T-helper 17 cell (primary cell): ENCODE measurements at regions not wholly inside any gene's neighbourhood (a gene's known extent, or its start where the extent isn't known, plus 50 kb on each side); places are given as distances from the start of the nearest gene placed in this dataset.

ENCODE experiments used
- ATAC-seq: fragments of 150-1000 bp; cut with Tn5 transposase; 2 replicates; pipeline ENCODE4 v1.10.0; 2021; ENCODE audit warnings: mild to moderate bottlenecking, moderate library complexity
- DNase-seq, 3 donors: peaks; one replicate each; pipeline versions ENCODE4 v3.0.0 to v3.0.0-alpha.2; 2020 to 2021
- H3K9me3 ChIP-seq: one replicate; pipeline ENCODE4 v1.7.0; 2013; ENCODE audit warnings: low read length, mild to moderate bottlenecking; ENCODE audit not compliant: control insufficient read depth, poor library complexity, severe bottlenecking
- H3K27ac Mint-ChIP-seq: one replicate; pipeline ENCODE4 v1.8.0; 2022; ENCODE audit warnings: mild to moderate bottlenecking, moderate library complexity, mixed read lengths
- H3K27me3 Mint-ChIP-seq: one replicate; pipeline ENCODE4 v1.8.0; 2022; ENCODE audit warnings: mixed read lengths
- H3K36me3 Mint-ChIP-seq: one replicate; pipeline ENCODE4 v1.8.0; 2022; ENCODE audit warnings: low read depth, mixed read lengths
- H3K4me1 Mint-ChIP-seq: one replicate; pipeline ENCODE4 v1.8.0; 2022; ENCODE audit warnings: mild to moderate bottlenecking, mixed read lengths
- H3K4me3 Mint-ChIP-seq: one replicate; pipeline ENCODE4 v1.8.0; 2022; ENCODE audit warnings: mild to moderate bottlenecking, moderate library complexity, mixed read lengths

- Mint-ChIP-seq H3K4me1 (no peaks in the 10 kb centered on the region), H3K27ac (no peak overlapping the region), H3K27me3 (no peaks in the 10 kb centered on the region), H3K4me3 (no peak overlapping the region), H3K36me3 (no peaks in the 10 kb centered on the region)
- no peaks in the 10 kb centered on the region for H3K9me3 ChIP-seq
- DNase-seq, result no peak
- ATAC-seq, result no peak
These were observed 178.7 kb upstream of the TMTC1 start for GRCh38 chr12:29962276-29963035.

GRCh38 chr12:29961231-29961630, 177.5 kb upstream of the TMTC1 start:
- Mint-ChIP-seq H3K36me3 (no peaks in the 10 kb centered on the region), H3K27me3 (no peaks in the 10 kb centered on the region), H3K4me3 (no peak overlapping the region), H3K4me1 (no peaks in the 10 kb centered on the region), H3K27ac (no peak overlapping the region)
- ATAC-seq (no peak), DNase-seq (no peak)
- no peaks in the 10 kb centered on the region for H3K9me3 ChIP-seq

GRCh38 chr12:29960122-29960521, 176.4 kb upstream of the TMTC1 start:
- H3K27me3 Mint-ChIP-seq, result no peaks in the 10 kb centered on the region
- no peaks in the 10 kb centered on the region for H3K36me3 Mint-ChIP-seq
- no peak for ATAC-seq
- H3K4me3 Mint-ChIP-seq, result no peak overlapping the region
- no peaks in the 10 kb centered on the region for H3K4me1 Mint-ChIP-seq
- H3K9me3 ChIP-seq, result no peaks in the 10 kb centered on the region
- DNase-seq, result no peak
- no peak overlapping the region for H3K27ac Mint-ChIP-seq

GRCh38 chr12:29957835-29958234, 174.1 kb upstream of the TMTC1 start:
- H3K4me3 Mint-ChIP-seq, result no peak overlapping the region
- no peaks in the 10 kb centered on the region for H3K27me3 Mint-ChIP-seq
- no peak for DNase-seq

GRCh38 chr12:29945904-29946303, 162.2 kb upstream of the TMTC1 start:
- no peaks in the 10 kb centered on the region for H3K36me3 Mint-ChIP-seq

More at GRCh38 chr12:29957835-29958234, 174.1 kb upstream of the TMTC1 start:
- H3K36me3 Mint-ChIP-seq, result no peaks in the 10 kb centered on the region
- no peaks in the 10 kb centered on the region for H3K9me3 ChIP-seq
- no peaks in the 10 kb centered on the region for H3K4me1 Mint-ChIP-seq
- ATAC-seq, result no peak
- H3K27ac Mint-ChIP-seq, result no peak overlapping the region

GRCh38 chr12:29944269-29945000, 160.7 kb upstream of the TMTC1 start:
- H3K9me3 ChIP-seq, result no peaks in the 10 kb centered on the region
- Mint-ChIP-seq H3K27me3 (no peaks in the 10 kb centered on the region), H3K27ac (no peak overlapping the region), H3K4me1 (no peaks in the 10 kb centered on the region), H3K36me3 (no peaks in the 10 kb centered on the region), H3K4me3 (no peak overlapping the region)
- DNase-seq (no peak), ATAC-seq (no peak)

More at GRCh38 chr12:29945904-29946303, 162.2 kb upstream of the TMTC1 start:
- Mint-ChIP-seq H3K4me1 (no peaks in the 10 kb centered on the region), H3K27ac (no peak overlapping the region), H3K27me3 (no peaks in the 10 kb centered on the region), H3K4me3 (no peak overlapping the region)
- DNase-seq (no peak), ATAC-seq (no peak)
- no peaks in the 10 kb centered on the region for H3K9me3 ChIP-seq

- no peak overlapping the region for H3K27ac Mint-ChIP-seq
- no peak for DNase-seq
- H3K27me3 Mint-ChIP-seq, result no peaks in the 10 kb centered on the region
- ATAC-seq, result no peak
- H3K36me3 Mint-ChIP-seq, result no peaks in the 10 kb centered on the region
- no peak overlapping the region for H3K4me3 Mint-ChIP-seq
- no peaks in the 10 kb centered on the region for H3K9me3 ChIP-seq
- no peaks in the 10 kb centered on the region for H3K4me1 Mint-ChIP-seq
These were observed 159.9 kb upstream of the TMTC1 start for GRCh38 chr12:29943683-29944082.

- H3K27me3 Mint-ChIP-seq, result no peaks in the 10 kb centered on the region
- no peak overlapping the region for H3K27ac Mint-ChIP-seq
- DNase-seq (no peak), ATAC-seq (no peak)
- H3K4me1 Mint-ChIP-seq, result no peaks in the 10 kb centered on the region
- H3K36me3 Mint-ChIP-seq, result no peaks in the 10 kb centered on the region
- no peak overlapping the region for H3K4me3 Mint-ChIP-seq
- H3K9me3 ChIP-seq, result no peaks in the 10 kb centered on the region
These were observed 157.1 kb upstream of the TMTC1 start for GRCh38 chr12:29940811-29941210.

- H3K4me1 Mint-ChIP-seq, result no peaks in the 10 kb centered on the region
- no peaks in the 10 kb centered on the region for H3K27me3 Mint-ChIP-seq
- no peaks in the 10 kb centered on the region for H3K36me3 Mint-ChIP-seq
- H3K4me3 Mint-ChIP-seq, result no peak overlapping the region
- no peak for DNase-seq
- no peak for ATAC-seq
- no peak overlapping the region for H3K27ac Mint-ChIP-seq
- H3K9me3 ChIP-seq, result no peaks in the 10 kb centered on the region
These were observed 146.8 kb upstream of the TMTC1 start for GRCh38 chr12:29930503-29930902.

- Mint-ChIP-seq H3K36me3 (no peaks in the 10 kb centered on the region), H3K4me1 (no peaks in the 10 kb centered on the region)
These were observed 145.6 kb upstream of the TMTC1 start for GRCh38 chr12:29929295-29929694.

GRCh38 chr12:29921307-29921706, 137.6 kb upstream of the TMTC1 start:
- Mint-ChIP-seq H3K36me3 (no peaks in the 10 kb centered on the region), H3K4me1 (no peaks in the 10 kb centered on the region), H3K4me3 (no peak overlapping the region), H3K27ac (no peak overlapping the region), H3K27me3 (no peaks in the 10 kb centered on the region)
- DNase-seq (no peak), ATAC-seq (no peak)
- H3K9me3 ChIP-seq, result no peaks in the 10 kb centered on the region

More at GRCh38 chr12:29929295-29929694, 145.6 kb upstream of the TMTC1 start:
- Mint-ChIP-seq H3K27me3 (no peaks in the 10 kb centered on the region), H3K4me3 (no peak overlapping the region), H3K27ac (no peak overlapping the region)
- ATAC-seq, result no peak
- no peak for DNase-seq
- no peaks in the 10 kb centered on the region for H3K9me3 ChIP-seq

- no peak for DNase-seq
- H3K27me3 Mint-ChIP-seq, result no peaks in the 10 kb centered on the region
- H3K4me1 Mint-ChIP-seq, result no peaks in the 10 kb centered on the region
- no peak overlapping the region for H3K27ac Mint-ChIP-seq
- no peaks in the 10 kb centered on the region for H3K36me3 Mint-ChIP-seq
- no peak for ATAC-seq
- H3K9me3 ChIP-seq, result no peaks in the 10 kb centered on the region
- no peak overlapping the region for H3K4me3 Mint-ChIP-seq
These were observed 124.4 kb upstream of the TMTC1 start for GRCh38 chr12:29908157-29908556.

GRCh38 chr12:29907461-29907860, 123.7 kb upstream of the TMTC1 start:
- no peak overlapping the region for H3K4me3 Mint-ChIP-seq
- H3K27ac Mint-ChIP-seq, result no peak overlapping the region
- H3K36me3 Mint-ChIP-seq, result no peaks in the 10 kb centered on the region
- H3K4me1 Mint-ChIP-seq, result no peaks in the 10 kb centered on the region
- no peaks in the 10 kb centered on the region for H3K9me3 ChIP-seq
- DNase-seq (no peak), ATAC-seq (no peak)
- H3K27me3 Mint-ChIP-seq, result no peaks in the 10 kb centered on the region

GRCh38 chr12:29902043-29902442, 118.3 kb upstream of the TMTC1 start:
- no peaks in the 10 kb centered on the region for H3K27me3 Mint-ChIP-seq
- no peak for ATAC-seq
- H3K9me3 ChIP-seq, result no peaks in the 10 kb centered on the region
- H3K27ac Mint-ChIP-seq, result no peak overlapping the region
- H3K36me3 Mint-ChIP-seq, result no peaks in the 10 kb centered on the region
- no peaks in the 10 kb centered on the region for H3K4me1 Mint-ChIP-seq
- no peak overlapping the region for H3K4me3 Mint-ChIP-seq
- no peak for DNase-seq
